ENCODE measurements at regions not wholly inside any gene's neighbourhood (a gene's known extent, or its start where the extent isn't known, plus 50 kb on each side); places are given as distances from the start of the nearest gene placed in this dataset.

DNA sequence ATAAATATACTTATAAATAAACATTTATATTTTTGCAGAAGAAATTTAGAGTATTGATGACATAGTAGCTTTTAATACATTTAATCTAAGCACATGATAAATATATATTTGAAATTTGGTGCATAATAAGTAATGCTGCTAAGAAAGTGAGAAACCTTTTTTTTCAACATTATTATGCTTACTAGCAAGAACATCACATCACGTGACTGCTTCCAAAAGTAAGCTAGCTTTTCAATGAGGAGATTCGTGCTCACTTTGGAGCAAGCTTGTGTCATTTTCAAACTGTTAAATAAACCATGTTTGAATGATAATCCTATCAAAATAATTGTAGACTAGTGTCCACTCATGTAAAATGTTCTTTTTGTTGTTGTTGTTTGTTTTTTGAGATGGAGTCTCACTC is 109.0 kb upstream of the SLC4A7 start:
- Histone ChIP-seq H2AK5ac (ENCODE audit: insufficient read length, low read length) (no peak overlapping the region), H3K79me1 (ENCODE audit: insufficient read depth, low read depth, low read length, poor library complexity, severe bottlenecking) (no peaks in the 10 kb centered on the region), H3K56ac (ENCODE audit: insufficient read length, low read depth, low read length) (no peak overlapping the region), H4K5ac (ENCODE audit: insufficient read length, low read depth, low read length) (no peak overlapping the region), H3K9ac (ENCODE audit: extremely low read depth, insufficient read length, low read length) (no peak overlapping the region), H4K8ac (replicated peaks; ENCODE audit: insufficient read length, low read depth, low read length) (no peak overlapping the region), H2BK15ac (ENCODE audit: low read depth, low read length) (no peak overlapping the region), H3K27me3 (ENCODE audit: insufficient read depth, low read length) (no peaks in the 10 kb centered on the region), H3K14ac (ENCODE audit: insufficient read depth, low read length) (no peak overlapping the region), H3K9me3 (ENCODE audit: control insufficient read depth, low read depth, low read length) (no peaks in the 10 kb centered on the region), H3T11ph (ENCODE audit: low read length) (no peak overlapping the region), H2AFZ (ENCODE audit: low read length) (no peak overlapping the region), H3K4ac (ENCODE audit: low read depth, low read length) (no peak overlapping the region), H3K23ac (ENCODE audit: insufficient read length, low read depth, low read length) (no peak overlapping the region), H2BK12ac (ENCODE audit: insufficient read length, low read depth, low read length) (no peak overlapping the region), H3K4me2 (ENCODE audit: insufficient read depth, insufficient read length, low read length) (no peak overlapping the region), H3K79me2 (ENCODE audit: insufficient read depth, low read length) (no peaks in the 10 kb centered on the region), H3K18ac (ENCODE audit: insufficient read length, low read depth, low read length) (no peak overlapping the region), H2BK20ac (ENCODE audit: low read depth, low read length, poor library complexity, severe bottlenecking) (no peak overlapping the region), H2BK5ac (ENCODE audit: insufficient read length, low read length) (no peak overlapping the region), H4K91ac (ENCODE audit: insufficient read length, low read depth, low read length) (no peak overlapping the region), H3K27ac (ENCODE audit: insufficient read length, low read depth, low read length) (no peak overlapping the region), H4K20me1 (ENCODE audit: control insufficient read depth, insufficient read depth, insufficient read length) (no peaks in the 10 kb centered on the region), H3K23me2 (ENCODE audit: insufficient read length, low read depth, low read length, poor library complexity, severe bottlenecking) (no peaks in the 10 kb centered on the region), H3K4me1 (ENCODE audit: insufficient read depth, low read length) (peaks cover 5% of the 10 kb centered on the region; the same call in 1 of the 2 replicates), H2BK120ac (ENCODE audit: low read depth, low read length, poor library complexity, severe bottlenecking) (no peak overlapping the region)
- no peaks in the 10 kb centered on the region for H3K9me3 Mint-ChIP-seq
- TF ChIP-seq, protein P1, sequence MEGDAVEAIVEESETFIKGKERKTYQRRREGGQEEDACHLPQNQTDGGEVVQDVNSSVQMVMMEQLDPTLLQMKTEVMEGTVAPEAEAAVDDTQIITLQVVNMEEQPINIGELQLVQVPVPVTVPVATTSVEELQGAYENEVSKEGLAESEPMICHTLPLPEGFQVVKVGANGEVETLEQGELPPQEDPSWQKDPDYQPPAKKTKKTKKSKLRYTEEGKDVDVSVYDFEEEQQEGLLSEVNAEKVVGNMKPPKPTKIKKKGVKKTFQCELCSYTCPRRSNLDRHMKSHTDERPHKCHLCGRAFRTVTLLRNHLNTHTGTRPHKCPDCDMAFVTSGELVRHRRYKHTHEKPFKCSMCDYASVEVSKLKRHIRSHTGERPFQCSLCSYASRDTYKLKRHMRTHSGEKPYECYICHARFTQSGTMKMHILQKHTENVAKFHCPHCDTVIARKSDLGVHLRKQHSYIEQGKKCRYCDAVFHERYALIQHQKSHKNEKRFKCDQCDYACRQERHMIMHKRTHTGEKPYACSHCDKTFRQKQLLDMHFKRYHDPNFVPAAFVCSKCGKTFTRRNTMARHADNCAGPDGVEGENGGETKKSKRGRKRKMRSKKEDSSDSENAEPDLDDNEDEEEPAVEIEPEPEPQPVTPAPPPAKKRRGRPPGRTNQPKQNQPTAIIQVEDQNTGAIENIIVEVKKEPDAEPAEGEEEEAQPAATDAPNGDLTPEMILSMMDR (conservative IDR thresholded peaks at IDR 0.05) = no peak
- no peaks in the 10 kb centered on the region for H3K27me3 Mint-ChIP-seq (ENCODE audit: low read depth)
- no peak for DNase-seq
- H3K36me3 Mint-ChIP-seq (ENCODE audit: insufficient read depth in 1 of 3, low read depth in 3 of 3) = no peaks in the 10 kb centered on the region
- WGBS (ENCODE audit: extremely low coverage, insufficient read length, low lambda C conversion rate) = no CpG with 5 or more reads among the region's 2 CpGs
- no peak overlapping the region for H3K27ac Mint-ChIP-seq
- H3K4me3 Mint-ChIP-seq = no peak overlapping the region
- peaks cover 31 to 34% of the 10 kb centered on the region in 2 experiments for H3K4me1 Mint-ChIP-seq
